ENCODE measurements at regions not wholly inside any gene's neighbourhood (a gene's known extent, or its start where the extent isn't known, plus 50 kb on each side); places are given as distances from the start of the nearest gene placed in this dataset.
"Not testable (repeated sequence)": the region's sequence is repeated elsewhere in the genome, so short reads cannot be mapped to it uniquely, and the experiment has no call there.

DNA sequence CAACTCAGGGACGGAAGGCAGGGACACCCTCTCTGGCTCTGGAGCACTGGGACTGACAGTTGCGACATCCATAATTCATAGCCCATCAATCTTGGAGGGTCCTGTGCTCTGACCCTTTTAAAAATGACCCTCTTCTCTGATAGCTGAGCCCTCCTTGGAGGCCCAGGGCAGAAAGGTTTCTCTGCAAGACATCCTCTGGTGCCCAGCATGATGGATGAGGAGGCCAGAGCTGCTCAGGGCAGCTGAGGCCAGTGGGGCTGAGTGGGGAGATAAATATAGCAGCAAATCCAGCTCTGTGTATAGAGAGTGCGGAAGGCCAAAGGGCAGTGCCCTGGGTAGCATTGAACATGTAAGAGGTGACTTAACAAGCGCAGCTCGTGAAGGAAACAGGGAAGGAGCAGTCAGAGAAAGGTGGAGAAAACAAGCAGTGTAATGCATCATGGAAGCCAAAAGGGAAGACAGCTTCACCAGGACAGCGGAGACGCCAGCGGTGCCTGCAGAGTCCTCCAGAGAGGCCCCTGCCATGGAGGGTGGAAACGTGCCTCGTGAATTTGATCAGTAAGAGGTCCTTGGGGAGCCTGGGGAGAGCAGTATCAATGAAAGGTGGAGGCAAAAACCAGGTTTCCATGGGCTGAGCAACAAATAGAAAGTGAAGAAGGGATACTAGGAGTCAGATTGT, 50.4 kb upstream of the FMOD start:
- no peak for DNase-seq

DNA sequence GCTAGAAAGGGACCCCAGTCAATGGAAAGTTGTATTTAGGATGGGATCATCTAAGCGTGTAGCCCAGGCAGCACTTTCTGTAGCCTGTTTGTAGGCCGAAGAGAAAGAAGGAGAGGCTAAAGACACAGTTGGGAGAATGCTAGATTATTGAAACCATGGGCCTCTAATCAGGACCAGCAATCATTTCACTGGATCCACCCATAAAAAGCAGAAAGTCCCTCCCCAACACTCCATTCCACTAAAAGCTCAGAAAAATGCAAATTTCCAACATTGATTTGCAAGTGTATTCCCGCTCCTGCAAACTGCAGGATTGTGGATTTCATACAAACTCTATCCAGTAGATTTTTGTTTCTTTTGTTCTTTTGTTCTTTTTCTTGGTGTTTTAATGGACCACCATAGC, 51.2 kb upstream of the FMOD start:
- no peak for DNase-seq

DNA sequence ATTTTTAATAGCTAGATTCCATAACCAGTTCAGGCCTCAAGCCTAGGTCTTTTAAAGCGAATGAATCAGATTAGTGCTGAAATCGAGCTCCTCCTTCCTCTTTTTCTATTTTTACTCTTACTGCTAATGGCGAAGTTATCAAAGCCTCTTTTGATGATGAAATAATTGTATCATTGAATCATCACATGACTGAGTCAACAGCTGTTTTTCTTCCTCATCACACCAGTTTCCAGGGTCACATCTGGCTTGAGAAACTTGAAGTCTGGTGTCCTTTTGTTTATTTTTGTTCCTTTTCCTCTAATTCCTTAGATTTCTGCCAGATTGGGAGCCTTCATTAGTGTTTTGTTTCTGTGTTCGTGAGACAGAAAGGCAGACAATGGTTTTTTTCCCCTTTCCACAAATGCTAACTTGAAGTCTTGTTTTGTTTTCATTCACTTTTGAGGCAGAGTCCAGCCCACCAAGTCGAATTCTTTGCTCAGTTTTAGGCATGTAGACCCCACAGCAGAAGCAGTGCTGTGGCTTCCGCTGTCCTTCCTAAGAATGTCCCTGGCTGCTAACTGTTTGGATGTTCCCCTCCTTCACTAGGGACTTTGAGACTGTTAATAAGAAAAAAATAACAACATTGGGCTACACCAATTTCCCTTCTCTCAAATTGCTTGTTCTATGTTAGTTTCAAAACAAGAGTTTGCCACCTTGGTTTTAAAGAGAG, 51.9 kb upstream of the FMOD start:
- DNase-seq = no peak

DNA sequence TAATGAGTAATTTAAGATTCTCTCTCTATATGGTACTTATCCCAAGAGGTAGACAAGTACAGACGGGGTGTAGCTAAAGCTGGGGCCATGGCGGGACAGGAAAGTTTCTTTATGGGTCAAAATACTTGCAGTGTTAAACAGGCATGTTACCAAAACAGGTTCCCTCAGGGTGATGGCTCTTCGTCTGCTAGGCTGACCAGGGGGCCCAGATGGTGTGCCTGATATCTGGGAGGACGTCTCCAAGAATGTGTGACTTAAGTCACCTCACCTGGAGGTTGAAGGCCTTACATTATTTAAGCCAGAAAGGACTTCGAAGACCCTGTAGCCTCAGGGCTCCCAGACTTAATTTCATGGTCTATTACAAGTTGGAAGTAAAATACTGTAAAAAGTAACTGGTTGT, 52.7 kb upstream of the FMOD start:
- no peak for DNase-seq

DNA sequence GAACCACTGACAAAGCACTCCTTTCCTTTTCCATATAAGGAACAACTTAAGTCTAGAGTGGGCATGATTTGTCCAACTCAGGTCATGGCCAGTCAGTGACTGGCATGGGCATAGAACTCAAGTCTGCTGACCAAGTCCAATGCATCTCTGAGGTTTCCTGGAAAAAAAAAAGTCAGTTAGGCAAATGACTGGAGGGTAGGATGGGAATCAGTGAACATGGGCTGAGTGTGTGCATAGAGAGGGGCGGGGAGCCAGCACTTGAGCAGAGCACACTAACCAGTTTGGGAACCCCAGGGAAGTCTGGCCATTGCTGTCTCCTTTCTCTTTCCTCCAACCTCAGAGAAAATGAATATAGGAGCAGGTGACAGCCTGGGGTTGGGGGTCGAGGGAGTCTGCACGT, 53.6 kb upstream of the FMOD start:
- no peak for DNase-seq

DNA sequence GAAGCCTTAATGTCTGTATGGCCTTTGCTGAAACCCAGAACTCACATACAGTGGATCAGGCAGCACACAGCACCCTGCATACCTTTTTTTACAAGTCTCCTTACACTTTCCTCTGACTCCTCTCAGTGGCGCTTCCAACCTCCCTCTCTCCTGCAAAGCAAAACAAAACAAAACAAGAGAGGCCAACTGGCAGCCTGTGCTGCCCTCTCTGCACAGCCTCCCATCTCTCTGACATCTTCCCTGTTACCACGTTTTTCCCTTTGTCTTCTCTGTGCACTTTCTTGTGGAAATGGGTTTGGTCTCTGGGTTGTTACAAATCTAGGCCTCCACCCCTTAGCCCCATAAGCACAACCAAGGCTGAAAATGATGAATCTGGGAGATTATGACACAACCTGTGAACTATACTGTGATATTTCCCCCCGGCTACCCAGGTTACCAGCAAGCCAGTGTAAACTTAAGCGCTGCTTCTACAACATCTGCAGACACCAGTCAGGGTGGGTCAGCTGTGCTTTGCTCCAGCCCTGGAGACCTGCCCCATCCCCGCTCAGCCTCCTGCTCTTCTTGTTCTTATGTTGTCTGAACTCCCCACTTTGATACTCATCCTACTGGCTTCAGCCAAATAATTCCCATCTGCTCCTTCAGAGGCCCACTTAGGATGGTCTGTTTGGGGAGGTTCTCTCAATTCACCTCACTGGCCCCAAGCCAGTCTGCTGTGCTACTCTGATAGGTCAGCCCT, 54.9 kb upstream of the FMOD start:
- DNase-seq = no peak

DNA sequence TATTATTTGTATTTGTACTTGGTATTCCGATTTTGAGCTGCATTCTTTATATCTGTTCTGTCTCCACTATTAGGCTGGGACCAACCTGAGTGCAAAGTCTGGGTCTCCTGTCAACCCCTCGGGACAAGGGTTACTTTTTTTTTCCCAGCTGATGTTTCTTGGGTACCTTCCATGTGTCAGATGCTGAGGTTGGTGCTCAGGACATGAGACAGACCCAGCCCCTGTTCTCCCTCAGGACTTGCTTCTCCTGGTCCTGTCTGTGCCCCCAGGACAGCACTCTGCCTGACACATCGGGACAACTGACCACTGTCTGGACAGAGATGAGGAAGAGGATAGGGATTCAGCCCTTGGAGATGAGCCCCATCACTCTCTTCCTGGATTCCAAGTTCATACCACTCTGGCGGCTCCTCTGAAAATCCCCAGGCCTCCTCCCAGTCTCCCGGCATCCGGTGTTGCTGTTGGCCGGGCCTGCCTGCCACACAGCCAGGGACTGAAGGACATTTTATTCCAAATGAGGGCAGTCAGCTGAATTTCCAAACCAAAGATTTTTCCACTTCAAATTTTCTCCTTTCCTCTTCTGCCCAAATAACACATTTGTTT, 55.6 kb upstream of the FMOD start:
- peak; percentile 62 for DNase-seq

DNA sequence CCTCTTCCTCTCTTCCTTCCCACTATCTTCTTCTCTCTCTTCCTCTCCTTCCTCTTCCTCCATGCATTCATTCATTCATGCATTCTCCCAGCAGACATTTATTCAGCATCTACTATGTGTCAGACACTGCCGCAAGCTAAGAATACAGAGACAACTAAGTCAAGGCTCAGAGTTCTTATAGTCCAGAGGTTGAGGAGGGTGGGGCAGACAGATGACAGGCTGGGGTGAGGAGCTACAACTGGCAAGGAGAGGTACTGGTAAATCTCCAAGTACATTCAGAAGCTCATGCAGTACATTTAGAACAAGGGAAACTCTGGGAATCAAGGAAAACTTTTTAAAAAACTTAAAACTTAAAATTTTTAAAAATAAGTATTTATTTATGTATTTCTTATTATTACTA, 56.4 kb upstream of the FMOD start:
- DNase-seq = no peak

DNA sequence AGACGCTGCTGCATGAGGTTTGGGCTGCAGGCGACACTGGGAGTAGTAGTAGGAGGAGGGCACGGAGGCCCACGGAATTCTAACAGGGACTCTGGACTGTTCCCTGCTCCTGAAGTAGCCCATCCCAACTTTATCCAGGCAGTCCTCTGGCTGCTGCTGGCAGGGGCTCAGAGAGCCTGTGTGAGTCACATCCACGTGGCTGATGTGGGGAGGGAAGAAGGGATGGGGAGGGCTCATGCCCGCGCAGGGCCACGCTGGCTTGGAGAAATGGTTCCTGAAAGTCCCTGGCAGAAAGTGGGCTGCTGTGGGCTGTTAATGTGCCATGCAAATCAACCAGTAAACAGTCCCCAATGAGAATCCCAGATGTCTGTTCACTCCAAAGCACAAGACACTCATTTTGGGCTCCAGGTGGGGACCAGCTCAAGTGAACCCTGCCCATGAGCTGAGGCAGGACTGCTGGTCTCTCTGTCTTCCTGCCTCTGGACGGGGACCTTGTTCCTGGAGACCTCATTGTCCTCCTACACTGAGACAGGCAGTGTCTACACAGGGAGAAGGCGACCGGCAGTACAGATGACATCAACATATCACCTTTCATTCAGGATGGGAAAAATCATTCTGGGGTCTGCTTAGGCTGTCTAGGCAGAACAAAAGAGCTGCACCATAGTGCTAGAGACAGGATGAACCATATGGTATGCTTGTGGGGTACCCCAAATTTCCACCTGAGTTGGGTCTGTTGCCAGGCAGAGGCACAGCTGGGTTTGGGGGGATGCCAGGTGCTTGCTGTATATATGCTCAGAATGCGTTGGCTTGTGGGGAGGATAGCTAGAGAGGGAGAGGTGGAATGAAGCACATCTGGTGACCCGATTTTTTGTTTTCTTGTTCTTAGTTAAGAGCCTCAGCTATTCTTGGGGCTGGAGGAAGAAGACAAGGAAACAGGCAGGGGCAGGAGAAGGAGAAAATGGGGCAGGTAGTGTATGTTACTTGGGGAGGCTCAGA, 57.9 kb upstream of the FMOD start:
- DNase-seq = peak; percentile 69

DNA sequence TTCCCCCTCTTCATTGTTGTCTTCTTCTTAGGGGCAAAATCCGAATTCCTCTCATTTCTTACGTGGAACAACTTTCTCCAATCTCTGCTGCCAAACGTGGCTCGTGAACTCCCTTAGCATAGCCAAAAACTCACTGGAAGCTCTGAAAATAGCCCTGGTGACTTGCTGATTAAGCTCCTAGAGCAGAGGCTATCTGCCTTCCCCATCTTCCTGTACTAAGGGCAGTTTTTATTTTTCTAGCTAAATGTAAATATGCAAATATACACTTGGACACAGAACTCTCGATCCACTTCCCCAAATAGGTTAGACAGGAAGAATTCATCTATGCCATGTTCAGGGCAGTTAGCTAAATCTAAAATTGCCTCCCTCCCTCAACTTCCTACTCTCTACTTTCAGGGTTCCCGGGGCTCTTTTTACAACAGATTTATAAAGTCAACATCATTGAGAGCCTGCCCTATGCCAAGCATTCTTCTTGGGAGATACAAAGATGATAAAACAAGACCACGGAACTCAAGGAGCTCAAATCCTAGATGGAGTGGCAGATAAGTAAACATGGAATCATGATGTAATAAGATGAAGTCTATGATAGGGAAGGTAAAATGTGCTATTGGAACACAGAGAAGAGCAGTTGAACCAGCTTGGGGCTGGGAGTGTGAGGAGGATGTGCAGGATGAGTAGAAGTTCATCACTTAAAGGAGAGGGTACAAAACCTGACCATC, 59.4 kb upstream of the FMOD start:
- no peak for DNase-seq

DNA sequence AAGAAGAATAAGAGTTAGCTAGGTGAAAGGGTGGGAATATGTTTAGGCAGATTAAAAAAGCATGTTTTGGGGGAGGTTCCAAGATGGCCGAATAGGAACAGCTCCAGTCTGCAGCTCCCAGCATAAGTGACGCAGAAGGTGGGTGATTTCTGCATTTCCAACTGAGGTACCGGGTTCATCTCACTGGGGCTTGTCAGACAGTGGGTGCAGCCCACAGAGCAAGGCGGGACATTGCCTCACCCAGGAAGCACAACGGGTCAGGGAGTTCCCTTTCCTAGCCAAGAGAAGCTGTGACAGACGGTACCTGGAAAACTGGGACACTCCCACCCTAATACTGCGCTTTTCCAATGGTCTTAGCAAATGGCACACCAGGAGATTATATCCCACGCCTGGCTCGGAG, 60.5 kb upstream of the FMOD start:
- DNase-seq = not testable (repeated sequence)

DNA sequence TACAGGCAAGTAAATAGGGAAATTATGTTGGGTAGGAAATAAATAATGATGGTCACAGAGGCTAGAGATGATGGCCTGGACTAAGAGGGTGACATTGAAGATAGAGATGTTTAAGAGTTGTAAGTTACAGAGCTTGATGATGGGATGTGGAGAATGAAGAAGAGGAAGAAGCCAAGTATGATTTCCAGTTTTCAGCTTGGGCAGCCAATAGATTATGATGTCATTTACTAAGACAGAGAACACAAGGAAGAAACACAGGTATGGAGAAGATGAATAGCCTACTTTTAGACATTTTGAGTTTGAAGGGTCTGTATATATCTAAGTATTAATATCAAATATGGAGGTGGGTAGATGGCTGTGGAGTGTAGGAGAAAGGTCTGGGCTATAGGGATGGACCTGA, 56.0 kb upstream of the PRELP start:
- DNase-seq = no peak

DNA sequence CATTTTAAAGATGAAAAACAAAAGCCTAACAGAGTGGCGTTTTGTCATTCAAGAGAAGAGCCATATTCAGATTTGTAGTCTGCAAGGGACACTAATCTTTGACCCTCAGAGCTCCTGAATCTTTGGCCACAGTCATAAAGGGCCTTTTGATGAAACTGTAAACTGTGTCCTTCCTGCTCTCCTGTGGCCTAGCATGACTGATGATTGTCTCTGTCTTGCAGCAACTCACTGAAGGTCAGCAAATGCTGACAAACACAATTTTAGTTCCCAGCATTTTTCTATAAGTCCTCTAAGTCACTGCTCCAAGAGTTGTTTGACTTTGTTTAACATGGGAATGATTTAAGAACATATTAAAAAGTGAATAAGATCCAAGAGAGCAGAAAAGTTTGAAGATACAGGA, 55.3 kb upstream of the PRELP start:
- DNase-seq = no peak

DNA sequence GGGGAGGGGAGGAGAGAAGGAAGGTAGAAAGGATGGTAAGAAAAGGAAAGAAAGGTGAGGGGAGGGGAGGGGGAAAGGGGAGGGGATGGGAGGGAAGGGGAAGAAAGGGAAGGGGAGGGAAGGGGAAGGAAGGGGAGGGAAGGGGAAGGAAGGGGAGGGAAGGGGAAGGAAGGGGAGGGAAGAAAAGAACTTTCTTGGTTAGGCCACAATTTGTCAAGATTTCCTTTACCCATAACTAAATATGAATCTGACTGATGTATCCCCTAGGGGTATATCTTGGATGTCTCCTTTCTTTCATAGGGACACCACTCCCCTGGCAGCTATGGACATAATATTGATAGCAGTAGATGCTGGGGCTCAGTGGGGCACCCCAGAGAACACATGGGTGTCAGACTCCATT, 54.4 kb upstream of the PRELP start:
- no peak for DNase-seq

DNA sequence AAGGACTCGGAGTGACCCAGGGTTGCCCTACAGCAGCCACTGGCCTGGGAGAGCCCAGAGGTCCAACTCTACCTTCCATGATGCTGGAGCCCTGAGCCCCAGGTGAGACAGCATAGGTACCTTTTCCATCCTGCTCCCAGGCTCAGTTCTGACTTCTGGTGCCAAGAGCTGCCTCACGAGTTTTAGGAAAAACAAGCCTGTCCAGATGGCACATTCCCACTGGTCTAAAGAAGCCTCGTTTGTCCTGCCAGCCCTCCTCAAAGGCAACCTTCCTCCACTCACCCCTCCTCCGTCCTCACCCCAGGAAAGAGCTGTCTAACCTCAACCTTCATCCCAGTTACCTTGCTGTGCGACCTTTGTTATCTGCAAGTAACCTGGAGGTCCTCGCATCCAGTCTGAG, 53.5 kb upstream of the PRELP start:
- no peak for DNase-seq

DNA sequence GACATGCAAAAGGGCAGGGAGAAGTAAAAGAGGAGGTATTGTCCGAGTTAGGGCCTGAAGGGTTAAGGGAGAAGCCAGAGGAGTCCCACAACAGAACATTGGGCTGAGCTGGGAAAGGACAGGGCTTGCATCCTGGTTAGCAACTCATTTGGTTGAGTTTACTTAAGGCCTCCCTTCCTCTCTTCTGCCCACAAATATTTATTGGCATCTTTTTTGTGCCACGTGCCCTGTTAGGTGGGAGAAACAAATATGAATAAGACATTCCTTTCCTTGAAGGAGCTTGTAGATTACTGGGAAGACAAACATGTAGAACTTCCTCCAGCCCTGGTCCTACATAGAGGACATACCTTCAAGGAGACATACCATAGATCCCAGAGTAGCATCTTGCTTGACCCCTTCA, 53.0 kb upstream of the PRELP start:
- DNase-seq = no peak

DNA sequence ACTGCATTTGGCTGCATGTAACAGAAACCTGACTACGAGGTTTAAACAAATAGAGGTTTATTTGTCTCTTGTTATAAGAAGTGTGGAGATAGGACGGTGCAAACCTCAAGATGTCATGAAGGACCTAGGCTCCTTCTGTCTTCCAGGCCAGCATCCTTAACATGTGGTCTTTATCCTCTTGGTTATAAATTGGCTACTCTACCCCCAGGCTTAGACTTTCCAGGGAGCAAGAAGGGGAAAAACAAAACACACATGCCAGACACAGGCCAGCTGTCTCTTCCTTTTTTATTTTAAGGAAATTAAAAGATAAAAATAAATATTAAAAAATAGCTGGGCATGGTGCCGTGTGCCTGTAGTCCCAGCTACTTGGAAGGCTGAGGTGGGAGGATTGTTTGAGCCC, 51.3 kb upstream of the PRELP start:
- DNase-seq = no peak

DNA sequence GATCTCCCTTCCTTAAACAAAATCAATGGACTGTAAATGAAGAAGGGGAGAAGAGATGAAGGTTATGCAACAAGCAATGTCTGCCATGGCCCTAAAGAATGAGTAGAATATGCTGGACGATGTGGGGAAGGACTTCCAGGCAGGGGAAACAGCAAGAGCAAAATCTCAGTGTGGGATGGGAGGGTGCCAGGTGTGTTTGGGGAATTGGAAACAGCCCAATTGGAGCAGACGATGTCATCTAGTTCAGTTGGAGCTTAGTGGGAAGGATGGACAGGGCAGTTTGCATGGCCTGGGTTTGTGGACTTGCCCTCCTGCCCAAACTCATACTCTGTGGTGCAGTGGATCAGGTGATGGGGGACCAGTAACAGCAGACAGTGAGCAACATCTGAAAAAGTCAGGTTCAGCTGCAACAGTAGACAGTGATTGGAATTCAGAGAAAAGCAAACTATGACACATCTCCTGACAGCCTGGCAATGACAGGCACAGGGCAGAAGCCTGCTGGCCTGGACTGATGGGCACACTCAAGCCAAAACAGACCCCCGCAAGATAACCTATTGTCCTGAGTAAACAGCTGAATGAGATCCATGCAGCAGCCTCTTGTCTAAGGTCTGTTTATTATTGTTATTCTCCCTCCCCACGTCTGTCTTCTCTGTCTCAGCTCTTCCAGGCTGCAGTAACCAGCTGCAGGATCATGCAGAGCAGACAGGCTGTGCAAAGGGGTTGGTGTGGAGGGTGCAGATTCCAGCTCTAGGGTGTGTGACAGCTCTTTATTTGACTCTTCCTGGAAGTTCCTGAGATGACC, 50.5 kb upstream of the PRELP start:
- no peak for DNase-seq

DNA sequence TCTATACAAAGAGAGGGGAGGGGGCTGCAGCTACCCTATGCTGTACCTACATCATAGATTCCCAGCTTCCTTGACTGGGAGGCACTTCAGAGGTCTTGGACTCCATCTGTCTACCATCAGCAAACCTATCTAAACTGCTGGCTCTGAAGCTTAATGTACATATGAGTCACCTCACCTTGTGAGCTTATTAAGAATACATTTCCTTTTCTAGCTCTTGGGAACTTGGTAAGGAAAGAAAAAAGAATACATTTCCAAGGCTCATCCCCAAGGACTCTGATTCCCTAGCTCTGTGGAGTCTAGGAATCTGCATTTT, 50.0 kb upstream of the PRELP start:
- DNase-seq = no peak

Measured in right forelimb (tissue), 1 donor.